Uterus (tissue), 2 donors: ENCODE measurements at regions not wholly inside any gene's neighbourhood (a gene's known extent, or its start where the extent isn't known, plus 50 kb on each side); places are given as distances from the start of the nearest gene placed in this dataset.

Experiments
- CTCF ChIP-seq, 4 experiments: fragments of 200-600 bp in 2 of 4; fragments of 450-650 bp in 2 of 4; sonication (generic) in 2 of 4; IDR thresholded peaks; one replicate each; pipeline ENCODE4 v1.5.1; 2016 to 2019; ENCODE audit warnings: antibody characterized with exemption in 4 of 4, mild to moderate bottlenecking in 2 of 4, moderate library complexity in 1 of 4
- POLR2A ChIP-seq, 2 donors: fragments of 450-650 bp; IDR thresholded peaks; one replicate each; pipeline ENCODE4 v1.6.1; 2016; ENCODE audit warnings: antibody characterized with exemption in 2 of 2, mild to moderate bottlenecking in 1 of 2, moderate library complexity in 1 of 2

GRCh38 chrX:128728943-128729342 lies 676.7 kb upstream of the ACTRT1 start:
- TF ChIP-seq CTCF (IDR thresholded peaks at IDR 0.05) (no peak), POLR2A (IDR thresholded peaks at IDR 0.05) (no peak)
